CD4-positive, alpha-beta T cell treated with Interleukin-15 for 1 hour (primary cell): ENCODE measurements at regions not wholly inside any gene's neighbourhood (a gene's known extent, or its start where the extent isn't known, plus 50 kb on each side); places are given as distances from the start of the nearest gene placed in this dataset.
"Not testable (repeated sequence)": the region's sequence is repeated elsewhere in the genome, so short reads cannot be mapped to it uniquely, and the experiment has no call there.

Experiments
- DNase-seq: peaks from one replicate; pipeline ENCODE4 v3.0.0-alpha.2; 2020

DNA sequence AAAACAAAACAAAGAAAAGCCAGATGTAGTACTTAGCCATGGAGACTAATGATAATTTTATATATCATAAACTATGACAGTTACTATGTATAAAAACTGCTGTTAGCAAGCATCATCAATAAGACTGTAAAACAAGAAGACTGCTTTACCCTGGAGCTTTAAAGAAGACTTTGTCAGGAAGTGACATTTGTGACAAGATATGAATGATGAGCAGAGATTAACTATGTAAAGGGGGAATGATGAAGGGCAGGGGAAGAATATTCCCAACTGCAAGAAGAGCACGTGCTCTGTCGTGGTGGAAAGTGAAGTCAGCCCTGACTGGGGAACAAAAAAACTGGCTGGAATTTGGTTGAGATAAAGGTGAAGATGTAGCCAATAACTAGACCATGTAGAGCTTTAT, 617.1 kb upstream of the AMOT start:
- no peak for DNase-seq

GRCh38 chrX:113455582-113455981, 615.0 kb upstream of the AMOT start:
- no peak for DNase-seq

DNA sequence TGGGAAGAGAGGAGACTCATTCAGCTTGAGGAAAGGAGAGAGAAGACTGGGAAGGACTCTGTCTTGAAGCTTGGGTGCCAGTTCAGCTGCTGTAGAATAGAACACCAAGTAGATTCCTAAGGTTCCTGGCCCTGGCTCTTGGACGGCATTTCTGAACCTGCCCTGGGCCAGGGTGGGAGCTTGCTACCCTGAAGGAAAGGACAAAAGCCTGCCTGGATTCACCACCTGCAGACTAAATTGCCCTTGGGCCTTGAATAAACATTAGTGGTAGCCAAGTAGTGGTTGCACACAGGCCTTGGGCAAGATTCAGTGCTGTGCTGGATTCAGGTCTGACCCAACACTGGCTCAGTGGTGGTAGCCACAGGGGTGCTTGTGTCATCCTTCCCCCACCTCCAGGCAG, 588.4 kb upstream of the AMOT start:
- DNase-seq = no peak

- no peak for DNase-seq
These were observed 581.7 kb upstream of the AMOT start for GRCh38 chrX:113422323-113422722.

DNA sequence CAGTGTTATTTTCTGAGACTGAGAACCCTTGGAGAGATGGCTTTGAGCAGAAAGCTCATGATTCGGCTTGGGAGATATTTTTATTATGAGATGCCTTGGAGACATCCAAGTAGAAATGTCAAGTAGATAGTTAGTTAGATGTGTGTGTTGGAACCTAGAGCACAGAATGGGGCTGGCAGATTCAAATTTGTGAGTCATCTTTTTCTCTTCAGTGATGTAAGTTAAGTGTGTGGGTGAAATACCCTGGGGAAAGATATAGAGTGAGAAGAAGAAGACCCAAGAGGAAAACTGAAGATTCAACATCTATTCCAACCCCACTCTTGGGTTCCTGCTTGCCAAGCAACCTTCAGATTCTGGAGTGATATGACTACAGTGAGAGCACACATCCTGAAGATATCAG, 580.8 kb upstream of the AMOT start:
- no peak for DNase-seq

- no peak for DNase-seq
These were observed 571.5 kb upstream of the AMOT start for GRCh38 chrX:113412106-113412505.

- DNase-seq = no peak
These were observed 568.2 kb upstream of the AMOT start for GRCh38 chrX:113408843-113409242.

DNA sequence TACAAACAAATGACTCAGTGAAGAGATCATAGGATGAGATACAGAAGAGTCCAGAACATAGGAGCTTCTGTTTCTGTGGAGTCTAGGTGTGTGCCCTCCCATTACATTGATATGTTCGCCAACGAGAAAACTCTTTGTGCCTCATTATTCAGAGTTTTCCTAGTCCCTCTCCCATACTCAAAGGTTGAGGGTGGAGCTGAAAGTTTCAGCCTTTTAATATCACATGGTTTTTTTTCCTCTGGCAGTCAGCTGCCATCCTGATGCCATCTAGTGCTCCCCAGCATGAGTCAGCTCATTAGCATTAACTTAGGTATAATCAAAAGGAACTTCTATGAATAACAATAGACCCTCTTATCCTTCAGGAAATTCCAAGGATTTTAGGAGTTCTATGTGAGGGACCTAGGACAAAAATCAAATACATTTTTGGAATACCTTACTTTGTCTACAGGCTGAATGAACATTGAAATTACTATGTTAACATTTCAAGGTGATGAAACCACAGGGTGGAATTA, 559.6 kb upstream of the AMOT start:
- DNase-seq = no peak

- no peak for DNase-seq
These were observed 559.0 kb upstream of the AMOT start for GRCh38 chrX:113399506-113400192.

GRCh38 chrX:113392355-113392754, 551.7 kb upstream of the AMOT start:
- DNase-seq = no peak

DNA sequence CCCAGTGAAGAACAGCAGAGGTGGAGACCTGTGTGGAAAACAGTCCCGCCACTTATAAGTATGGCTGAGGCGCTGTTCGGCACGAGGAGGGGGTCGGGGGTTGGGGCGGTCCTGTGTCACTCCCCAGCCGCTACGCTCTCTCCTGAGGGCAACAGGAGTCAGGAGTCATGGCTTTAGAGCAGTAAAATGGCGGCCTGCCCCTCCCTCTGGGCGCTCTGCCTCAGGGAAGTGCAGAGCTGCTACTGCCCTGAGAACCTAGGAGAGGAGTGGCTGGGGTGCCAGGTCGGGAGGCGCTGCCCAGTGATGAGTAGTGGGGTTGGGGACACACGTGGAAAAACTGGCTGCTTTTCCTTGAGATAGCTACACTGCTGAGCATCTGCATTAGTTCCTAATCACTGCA, 551.2 kb upstream of the AMOT start:
- no peak for DNase-seq

- DNase-seq = no peak
These were observed 549.9 kb upstream of the AMOT start for GRCh38 chrX:113390531-113390930.

- no peak for DNase-seq
These were observed 549.2 kb upstream of the AMOT start for GRCh38 chrX:113389846-113390245.

DNA sequence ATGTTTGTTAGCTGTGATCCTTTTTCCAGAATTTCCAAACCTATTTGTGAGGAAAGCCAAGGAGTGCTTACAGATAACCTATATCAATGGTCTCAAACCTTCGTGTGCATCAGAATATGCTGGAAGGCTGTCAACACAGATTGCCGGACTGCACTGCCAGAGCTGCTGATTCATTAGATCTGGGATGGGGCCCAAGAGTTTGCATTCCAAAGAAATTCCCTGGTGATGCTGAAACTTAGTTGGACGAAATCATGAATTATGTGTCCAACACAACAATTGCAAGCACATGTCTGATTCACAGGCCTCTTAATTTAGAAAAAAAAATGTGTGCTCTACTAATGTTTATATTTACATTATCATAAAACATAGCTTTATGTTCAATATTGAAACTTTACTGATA, 544.0 kb upstream of the AMOT start:
- no peak for DNase-seq

- DNase-seq = not testable (repeated sequence)
These were observed 532.8 kb upstream of the AMOT start for GRCh38 chrX:113373421-113373820.

DNA sequence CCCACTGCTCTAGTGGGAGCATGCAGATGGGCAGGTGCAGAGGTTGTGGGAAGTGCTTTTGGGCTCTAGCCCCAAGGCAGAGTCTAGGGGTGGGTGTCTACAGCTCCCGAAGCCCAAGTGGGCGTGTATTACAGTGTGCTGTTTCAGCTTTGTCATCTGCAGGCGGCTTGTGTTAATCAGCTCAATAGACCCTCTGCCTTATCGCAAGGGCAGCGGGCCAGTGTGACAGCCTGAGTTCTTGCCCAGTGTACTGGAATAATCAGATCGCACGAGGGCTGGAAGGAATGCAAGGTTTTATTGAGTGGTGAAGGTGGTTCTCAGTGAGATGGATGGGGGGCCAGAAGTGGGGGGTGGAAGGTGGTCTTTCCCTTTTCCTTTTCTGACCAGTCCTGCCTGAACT, 529.4 kb upstream of the AMOT start:
- no peak for DNase-seq

- DNase-seq = no peak
These were observed 528.4 kb upstream of the AMOT start for GRCh38 chrX:113369056-113369455.

DNA sequence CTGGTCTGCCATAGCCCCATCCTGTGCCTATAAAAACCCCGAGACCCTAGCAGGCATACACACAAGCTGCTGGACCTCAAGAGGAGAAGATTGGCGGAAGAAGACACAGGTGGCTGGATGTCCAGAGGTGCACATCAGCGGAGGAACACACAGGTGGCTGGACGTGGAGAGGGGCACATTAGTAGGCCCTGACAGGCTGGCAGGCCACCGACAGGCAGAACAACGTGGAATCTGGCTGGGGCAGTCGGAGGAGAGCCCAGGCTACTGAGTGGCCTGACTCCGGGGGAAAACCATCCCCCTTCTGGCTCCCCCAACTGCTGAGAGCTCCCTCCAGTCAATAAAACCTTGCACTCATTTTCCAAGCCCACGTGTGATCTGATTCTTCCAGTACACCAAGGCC, 512.5 kb upstream of the AMOT start:
- no peak for DNase-seq

DNA sequence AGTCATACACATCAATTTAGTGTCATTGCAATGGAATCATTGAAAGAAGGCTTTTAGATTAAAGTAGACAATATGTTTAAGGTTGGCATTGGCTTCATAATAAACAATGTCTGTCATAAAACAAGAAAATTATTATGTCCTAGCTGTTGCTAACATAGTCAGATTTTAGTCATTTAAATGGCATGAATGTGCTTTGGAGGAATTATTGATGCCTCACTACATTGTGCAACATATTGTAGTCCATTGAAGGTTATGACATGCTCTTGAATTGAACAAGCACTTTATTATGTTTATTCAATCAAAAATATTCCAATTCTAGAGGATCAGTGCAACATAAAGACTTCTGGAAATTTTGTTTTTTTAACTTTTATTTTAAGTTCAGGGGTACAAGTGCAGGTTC, 489.8 kb upstream of the AMOT start:
- no peak for DNase-seq

- no peak for DNase-seq
These were observed 475.3 kb upstream of the AMOT start for GRCh38 chrX:113315927-113316326.

GRCh38 chrX:113305496-113305895, 464.9 kb upstream of the AMOT start:
- DNase-seq = no peak

DNA sequence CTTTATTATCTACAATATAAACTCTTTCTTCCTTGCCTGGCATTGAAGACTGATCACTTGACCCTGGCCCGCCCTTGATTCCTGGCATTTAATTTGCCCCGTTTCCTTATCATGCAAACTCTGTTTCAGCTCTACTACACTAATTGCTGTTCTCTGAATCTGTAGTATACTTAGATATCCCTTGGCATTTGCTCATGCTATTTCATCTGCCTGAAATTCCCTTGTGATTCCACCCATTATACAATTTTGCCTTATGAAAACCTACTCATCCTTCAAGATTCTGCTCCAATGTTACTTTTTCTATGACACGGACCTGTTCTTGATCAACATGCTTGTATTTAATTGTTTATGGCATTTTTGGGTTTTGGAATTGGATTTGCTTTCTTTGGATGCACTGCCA, 459.9 kb upstream of the AMOT start:
- DNase-seq = no peak

GRCh38 chrX:113297437-113297836, 456.8 kb upstream of the AMOT start:
- DNase-seq = no peak

- no peak for DNase-seq
These were observed 448.9 kb upstream of the AMOT start for GRCh38 chrX:113289503-113289902.

GRCh38 chrX:113287761-113288160, 447.1 kb upstream of the AMOT start:
- DNase-seq = no peak
